H9 (cell line): ENCODE measurements at regions not wholly inside any gene's neighbourhood (a gene's known extent, or its start where the extent isn't known, plus 50 kb on each side); places are given as distances from the start of the nearest gene placed in this dataset.

Experiments
- DNase-seq: peaks from one replicate; pipeline ENCODE4 v3.0.0-alpha.2; 2017
- H2AFZ ChIP-seq: one replicate; pipeline ENCODE4 v1.6.1; 2013; ENCODE audit warnings: mild to moderate bottlenecking, low read length, control low read depth, moderate library complexity
- H2AK5ac ChIP-seq: 2 replicates; pipeline ENCODE4 v1.6.1; 2013; ENCODE audit warnings: low read length, control low read depth, mixed read lengths; ENCODE audit not compliant: insufficient read length
- H2BK120ac ChIP-seq: one replicate; pipeline ENCODE4 v1.6.1; 2013; ENCODE audit warnings: low read depth, mild to moderate bottlenecking, low read length, control low read depth, inconsistent platforms; ENCODE audit not compliant: poor library complexity, severe bottlenecking
- H2BK12ac ChIP-seq: 2 replicates; pipeline ENCODE4 v1.6.1; 2013; ENCODE audit warnings: low read length, control low read depth, mixed read lengths, low read depth; ENCODE audit not compliant: insufficient read length
- H2BK15ac ChIP-seq: 2 replicates; pipeline ENCODE4 v1.6.1; 2013; ENCODE audit warnings: low read depth, low read length, control low read depth
- H2BK20ac ChIP-seq: one replicate; pipeline ENCODE4 v1.6.1; 2013; ENCODE audit warnings: low read depth, mild to moderate bottlenecking, low read length, control low read depth, inconsistent platforms; ENCODE audit not compliant: poor library complexity, severe bottlenecking
- H2BK5ac ChIP-seq: 2 replicates; pipeline ENCODE4 v1.6.1; 2013; ENCODE audit warnings: low read length, control low read depth, mixed read lengths; ENCODE audit not compliant: insufficient read length
- H3K14ac ChIP-seq: 2 replicates; pipeline ENCODE4 v1.6.1; 2013; ENCODE audit warnings: low read length, control low read depth; ENCODE audit not compliant: insufficient read depth
- H3K18ac ChIP-seq: 2 replicates; pipeline ENCODE4 v1.6.1; 2013; ENCODE audit warnings: low read depth, mild to moderate bottlenecking, mixed read lengths, low read length, control low read depth; ENCODE audit not compliant: insufficient read length
- H3K23ac ChIP-seq: 2 replicates; pipeline ENCODE4 v1.6.1; 2013; ENCODE audit warnings: low read length, control low read depth, mixed read lengths, low read depth; ENCODE audit not compliant: insufficient read length
- H3K23me2 ChIP-seq: 2 replicates; pipeline ENCODE4 v1.6.1; 2013; ENCODE audit warnings: low read depth, mild to moderate bottlenecking, mixed read lengths, low read length, control low read depth; ENCODE audit not compliant: insufficient read length, poor library complexity, severe bottlenecking
- H3K27ac ChIP-seq: 2 replicates; pipeline ENCODE4 v1.5.1; 2013; ENCODE audit warnings: low read length, control low read depth, mixed read lengths, low read depth; ENCODE audit not compliant: insufficient read length
- H3K27me3 ChIP-seq: 2 replicates; pipeline ENCODE4 v1.6.1; 2013; ENCODE audit warnings: low read length, control low read depth, inconsistent platforms; ENCODE audit not compliant: insufficient read depth
- H3K4ac ChIP-seq: 2 replicates; pipeline ENCODE4 v1.6.1; 2013; ENCODE audit warnings: low read depth, mild to moderate bottlenecking, control low read depth, inconsistent platforms, low read length, moderate library complexity
- H3K4me1 ChIP-seq: 2 replicates; pipeline ENCODE4 v1.6.1; 2013; ENCODE audit warnings: low read length, control low read depth, inconsistent platforms; ENCODE audit not compliant: insufficient read depth
- H3K4me2 ChIP-seq: 2 replicates; pipeline ENCODE4 v1.6.1; 2013; ENCODE audit warnings: low read length, control low read depth, mixed read lengths; ENCODE audit not compliant: insufficient read length, insufficient read depth
- H3K56ac ChIP-seq: 2 replicates; pipeline ENCODE4 v1.6.1; 2013; ENCODE audit warnings: low read depth, mild to moderate bottlenecking, mixed read lengths, low read length, control low read depth; ENCODE audit not compliant: insufficient read length
- H3K79me1 ChIP-seq: 2 replicates; pipeline ENCODE4 v1.6.1; 2013; ENCODE audit warnings: low read depth, mild to moderate bottlenecking, moderate library complexity, low read length, control low read depth, inconsistent platforms; ENCODE audit not compliant: insufficient read depth, poor library complexity, severe bottlenecking
- H3K79me2 ChIP-seq: 2 replicates; pipeline ENCODE4 v1.6.1; 2013; ENCODE audit warnings: low read length, control low read depth, inconsistent platforms; ENCODE audit not compliant: insufficient read depth
- H3K9ac ChIP-seq: 2 replicates; pipeline ENCODE4 v1.6.1; 2013; ENCODE audit warnings: low read length, control low read depth, mixed read lengths; ENCODE audit not compliant: insufficient read length; ENCODE audit errors: extremely low read depth
- H3K9me3 ChIP-seq: one replicate; pipeline ENCODE4 v1.6.1; 2013; ENCODE audit warnings: low read depth, low read length, inconsistent platforms; ENCODE audit not compliant: control insufficient read depth
- H3T11ph ChIP-seq: one replicate; pipeline ENCODE4 v1.6.1; 2013; ENCODE audit warnings: mild to moderate bottlenecking, low read length, control low read depth, inconsistent platforms
- H4K20me1 ChIP-seq: one replicate; pipeline ENCODE4 v1.6.1; 2013; ENCODE audit not compliant: control insufficient read depth, insufficient read length, insufficient read depth
- H4K5ac ChIP-seq: 2 replicates; pipeline ENCODE4 v1.6.1; 2013; ENCODE audit warnings: low read depth, mild to moderate bottlenecking, mixed read lengths, low read length, control low read depth; ENCODE audit not compliant: insufficient read length
- H4K8ac ChIP-seq: replicated peaks from 2 replicates; pipeline ENCODE4 v1.6.1; 2013; ENCODE audit warnings: low read length, control low read depth, mixed read lengths, low read depth; ENCODE audit not compliant: insufficient read length
- H4K91ac ChIP-seq: 2 replicates; pipeline ENCODE4 v1.6.1; 2013; ENCODE audit warnings: low read depth, mild to moderate bottlenecking, moderate library complexity, mixed read lengths, low read length, control low read depth; ENCODE audit not compliant: insufficient read length
- H3K27ac Mint-ChIP-seq, 3 experiments: 2 replicates in 2 of 3; 3 replicates in 1 of 3; pipeline ENCODE4 v1.8.0; 2020 to 2021; ENCODE audit warnings: mixed read lengths in 3 of 3, mild to moderate bottlenecking in 1 of 3, moderate library complexity in 1 of 3
- H3K27me3 Mint-ChIP-seq: 2 replicates; pipeline ENCODE4 v1.8.0; 2021; ENCODE audit warnings: low read depth, mild to moderate bottlenecking, moderate library complexity, mixed read lengths
- H3K36me3 Mint-ChIP-seq, 3 experiments: 2 replicates in 2 of 3; 3 replicates in 1 of 3; pipeline ENCODE4 v1.8.0; 2020 to 2021; ENCODE audit warnings: low read depth in 3 of 3, mixed read lengths in 3 of 3; ENCODE audit not compliant: insufficient read depth in 1 of 3
- H3K4me1 Mint-ChIP-seq, 2 experiments: 2 replicates each; pipeline ENCODE4 v1.8.0; 2020; ENCODE audit warnings: mixed read lengths in 2 of 2
- H3K4me3 Mint-ChIP-seq, 2 experiments: 2 replicates in 1 of 2; 3 replicates in 1 of 2; pipeline ENCODE4 v1.8.0; 2020 to 2021; ENCODE audit warnings: mild to moderate bottlenecking in 2 of 2, mixed read lengths in 2 of 2, moderate library complexity in 1 of 2
- H3K9me3 Mint-ChIP-seq, 2 experiments: 2 replicates in 1 of 2; 3 replicates in 1 of 2; pipeline ENCODE4 v1.8.0; 2020; ENCODE audit warnings: mild to moderate bottlenecking in 2 of 2, mixed read lengths in 2 of 2, moderate library complexity in 1 of 2
- WGBS: extraction: QIAGEN DNeasy Blood & Tissue Kit; methylation state at CpG from one replicate; pipeline ENCODE4 v1.1.7; 2013; ENCODE audit warnings: missing lambda C conversion rate, low lambda C conversion rate, mixed read lengths; ENCODE audit not compliant: insufficient read length; ENCODE audit errors: extremely low coverage; 5-methylcytosine and 5-hydroxymethylcytosine counted together
- TF ChIP-seq, protein P1 (sequence below): fragments of 200-600 bp; sonication (generic); conservative IDR thresholded peaks from 3 replicates; pipeline ENCODE4 v1.8.0; 2021; ENCODE audit warnings: antibody characterized with exemption, mild to moderate bottlenecking

GRCh38 chr2:3902131-3902530 is 198.8 kb downstream of the DCDC2C start:
- Histone ChIP-seq H3K4me2 (no peak overlapping the region), H4K5ac (no peak overlapping the region), H3K14ac (no peak overlapping the region), H4K20me1 (no peaks in the 10 kb centered on the region), H3K27me3 (no peaks in the 10 kb centered on the region), H3T11ph (no peak overlapping the region), H3K56ac (no peak overlapping the region), H3K23ac (no peak overlapping the region), H2AFZ (no peak overlapping the region), H2BK5ac (no peak overlapping the region), H3K4ac (no peak overlapping the region), H3K9me3 (peaks cover 4% of the 10 kb centered on the region), H3K18ac (no peak overlapping the region), H3K4me1 (no peaks in the 10 kb centered on the region), H3K79me1 (no peaks in the 10 kb centered on the region), H4K91ac (no peak overlapping the region), H2BK20ac (no peak overlapping the region), H2BK120ac (no peak overlapping the region), H2AK5ac (no peak overlapping the region), H4K8ac (no peak overlapping the region), H3K79me2 (no peaks in the 10 kb centered on the region), H2BK15ac (no peak overlapping the region), H2BK12ac (no peak overlapping the region), H3K23me2 (no peaks in the 10 kb centered on the region), H3K27ac (no peak overlapping the region), H3K9ac (no peak overlapping the region)
- H3K9me3 Mint-ChIP-seq, result peaks cover 16 to 21% of the 10 kb centered on the region in 2 experiments; a peak in 4 of 5 replicates
- TF ChIP-seq, protein P1, sequence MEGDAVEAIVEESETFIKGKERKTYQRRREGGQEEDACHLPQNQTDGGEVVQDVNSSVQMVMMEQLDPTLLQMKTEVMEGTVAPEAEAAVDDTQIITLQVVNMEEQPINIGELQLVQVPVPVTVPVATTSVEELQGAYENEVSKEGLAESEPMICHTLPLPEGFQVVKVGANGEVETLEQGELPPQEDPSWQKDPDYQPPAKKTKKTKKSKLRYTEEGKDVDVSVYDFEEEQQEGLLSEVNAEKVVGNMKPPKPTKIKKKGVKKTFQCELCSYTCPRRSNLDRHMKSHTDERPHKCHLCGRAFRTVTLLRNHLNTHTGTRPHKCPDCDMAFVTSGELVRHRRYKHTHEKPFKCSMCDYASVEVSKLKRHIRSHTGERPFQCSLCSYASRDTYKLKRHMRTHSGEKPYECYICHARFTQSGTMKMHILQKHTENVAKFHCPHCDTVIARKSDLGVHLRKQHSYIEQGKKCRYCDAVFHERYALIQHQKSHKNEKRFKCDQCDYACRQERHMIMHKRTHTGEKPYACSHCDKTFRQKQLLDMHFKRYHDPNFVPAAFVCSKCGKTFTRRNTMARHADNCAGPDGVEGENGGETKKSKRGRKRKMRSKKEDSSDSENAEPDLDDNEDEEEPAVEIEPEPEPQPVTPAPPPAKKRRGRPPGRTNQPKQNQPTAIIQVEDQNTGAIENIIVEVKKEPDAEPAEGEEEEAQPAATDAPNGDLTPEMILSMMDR, result no peak
- 0 out of 4 replicates have a peak, but pooled peaks cover 0 to 2% of the 10 kb centered on the region in 2 experiments for H3K4me1 Mint-ChIP-seq
- no peak for DNase-seq
- no peak overlapping the region for H3K4me3 Mint-ChIP-seq
- peaks cover 2% of the 10 kb centered on the region for H3K27me3 Mint-ChIP-seq
- no peak overlapping the region for H3K27ac Mint-ChIP-seq
- H3K36me3 Mint-ChIP-seq, result peaks cover 0 to 2% (median under 1%) of the 10 kb centered on the region in 3 experiments; a peak in 4 of 7 replicates
- no CpG with 5 or more reads among the region's 8 CpGs for WGBS
